ENCODE measurements at regions not wholly inside any gene's neighbourhood (a gene's known extent, or its start where the extent isn't known, plus 50 kb on each side); places are given as distances from the start of the nearest gene placed in this dataset.
"Not testable (repeated sequence)": the region's sequence is repeated elsewhere in the genome, so short reads cannot be mapped to it uniquely, and the experiment has no call there.

- no peak for DNase-seq
Measured at GRCh38 chr10:125449571-125449970, 233.4 kb downstream of the TEX36 start.

- no peak for DNase-seq
Measured at GRCh38 chr10:125448596-125448995, 234.4 kb downstream of the TEX36 start.

GRCh38 chr10:125444790-125445189 is 238.2 kb downstream of the TEX36 start:
- DNase-seq = no peak

- no peak for DNase-seq
Measured at GRCh38 chr10:125442856-125443540, 240.0 kb downstream of the TEX36 start.

- no peak for DNase-seq
Measured at GRCh38 chr10:125441151-125441550, 241.8 kb downstream of the TEX36 start.

GRCh38 chr10:125431149-125431548 is 251.8 kb downstream of the TEX36 start:
- DNase-seq = no peak

GRCh38 chr10:125428054-125428453 is 254.9 kb downstream of the TEX36 start:
- no peak for DNase-seq

GRCh38 chr10:125424191-125424847 is 258.6 kb downstream of the TEX36 start:
- DNase-seq = no peak

GRCh38 chr10:125423569-125423968 is 259.4 kb downstream of the TEX36 start:
- no peak for DNase-seq

GRCh38 chr10:125419831-125420230 is 259.5 kb upstream of the CTBP2 start:
- no peak for DNase-seq

- DNase-seq = no peak
Measured at GRCh38 chr10:125419146-125419545, 258.8 kb upstream of the CTBP2 start.

- DNase-seq = no peak
Measured at GRCh38 chr10:125417605-125418004, 257.2 kb upstream of the CTBP2 start.

GRCh38 chr10:125415964-125416363 is 255.6 kb upstream of the CTBP2 start:
- DNase-seq = no peak

GRCh38 chr10:125415006-125415633 is 254.8 kb upstream of the CTBP2 start:
- no peak for DNase-seq

- no peak for DNase-seq
Measured at GRCh38 chr10:125411724-125412123, 251.4 kb upstream of the CTBP2 start.

GRCh38 chr10:125409756-125410155 is 249.4 kb upstream of the CTBP2 start:
- no peak for DNase-seq

GRCh38 chr10:125407557-125407956 is 247.2 kb upstream of the CTBP2 start:
- no peak for DNase-seq

GRCh38 chr10:125407000-125407502 is 246.7 kb upstream of the CTBP2 start:
- no peak for DNase-seq

GRCh38 chr10:125404902-125405301 is 244.5 kb upstream of the CTBP2 start:
- not testable (repeated sequence) for DNase-seq

- no peak for DNase-seq
Measured at GRCh38 chr10:125401462-125401861, 241.1 kb upstream of the CTBP2 start.

- no peak for DNase-seq
Measured at GRCh38 chr10:125399289-125399688, 238.9 kb upstream of the CTBP2 start.

GRCh38 chr10:125398270-125398669 is 237.9 kb upstream of the CTBP2 start:
- no peak for DNase-seq

- no peak for DNase-seq
Measured at GRCh38 chr10:125397608-125398007, 237.2 kb upstream of the CTBP2 start.

GRCh38 chr10:125396676-125397075 is 236.3 kb upstream of the CTBP2 start:
- no peak for DNase-seq

Measured in stimulated activated CD4-positive, alpha-beta T cell treated with anti-CD3 and anti-CD28 coated beads, Interleukin-2, amount 100 ng/mL, for 48 hours (primary cell).